ENCODE measurements at regions not wholly inside any gene's neighbourhood (a gene's known extent, or its start where the extent isn't known, plus 50 kb on each side); places are given as distances from the start of the nearest gene placed in this dataset.

DNA sequence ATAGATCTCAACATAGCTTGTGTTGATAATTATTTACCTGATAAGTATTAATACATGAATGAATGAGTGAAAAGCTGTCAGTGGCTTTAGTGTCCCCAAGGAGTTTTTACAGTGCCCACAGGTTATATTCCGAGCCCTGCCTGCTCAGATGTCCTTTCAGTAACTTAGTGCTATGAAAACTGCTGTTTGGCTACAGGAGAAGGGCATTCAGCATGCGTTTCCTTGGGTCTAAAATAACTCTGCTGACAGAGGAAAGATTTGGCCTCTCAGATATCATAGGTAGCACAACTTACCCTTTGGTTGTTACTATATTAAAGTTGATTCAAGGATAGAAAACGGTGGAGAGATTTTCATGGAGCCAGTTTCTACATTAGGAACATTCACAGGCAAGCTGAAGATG lies 241.0 kb downstream of the ETAA1 start:
- TF ChIP-seq, protein P1, sequence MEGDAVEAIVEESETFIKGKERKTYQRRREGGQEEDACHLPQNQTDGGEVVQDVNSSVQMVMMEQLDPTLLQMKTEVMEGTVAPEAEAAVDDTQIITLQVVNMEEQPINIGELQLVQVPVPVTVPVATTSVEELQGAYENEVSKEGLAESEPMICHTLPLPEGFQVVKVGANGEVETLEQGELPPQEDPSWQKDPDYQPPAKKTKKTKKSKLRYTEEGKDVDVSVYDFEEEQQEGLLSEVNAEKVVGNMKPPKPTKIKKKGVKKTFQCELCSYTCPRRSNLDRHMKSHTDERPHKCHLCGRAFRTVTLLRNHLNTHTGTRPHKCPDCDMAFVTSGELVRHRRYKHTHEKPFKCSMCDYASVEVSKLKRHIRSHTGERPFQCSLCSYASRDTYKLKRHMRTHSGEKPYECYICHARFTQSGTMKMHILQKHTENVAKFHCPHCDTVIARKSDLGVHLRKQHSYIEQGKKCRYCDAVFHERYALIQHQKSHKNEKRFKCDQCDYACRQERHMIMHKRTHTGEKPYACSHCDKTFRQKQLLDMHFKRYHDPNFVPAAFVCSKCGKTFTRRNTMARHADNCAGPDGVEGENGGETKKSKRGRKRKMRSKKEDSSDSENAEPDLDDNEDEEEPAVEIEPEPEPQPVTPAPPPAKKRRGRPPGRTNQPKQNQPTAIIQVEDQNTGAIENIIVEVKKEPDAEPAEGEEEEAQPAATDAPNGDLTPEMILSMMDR (IDR thresholded peaks at IDR 0.05; ENCODE audit: low read length, missing control alignments) = no peak
- no peak overlapping the region for H3K4me3 ChIP-seq (replicated peaks; ENCODE audit: low read depth, low read length)
- no peak for DNase-seq (ENCODE audit: low read depth)

GRCh38 chr2:67641312-67642045 lies 244.3 kb downstream of the ETAA1 start:
- DNase-seq (ENCODE audit: low read depth) = no peak
- TF ChIP-seq, protein P1 (IDR thresholded peaks at IDR 0.05; ENCODE audit: low read length, missing control alignments) = no peak
- H3K4me3 ChIP-seq (replicated peaks; ENCODE audit: low read depth, low read length) = no peak overlapping the region

GRCh38 chr2:67642046-67642382 lies 244.9 kb downstream of the ETAA1 start:
- TF ChIP-seq, protein P1 (IDR thresholded peaks at IDR 0.05; ENCODE audit: low read length, missing control alignments) = no peak
- H3K4me3 ChIP-seq (replicated peaks; ENCODE audit: low read depth, low read length) = no peak overlapping the region
- DNase-seq (ENCODE audit: low read depth) = no peak

GRCh38 chr2:67642961-67643360 lies 245.8 kb downstream of the ETAA1 start:
- TF ChIP-seq, protein P1 (IDR thresholded peaks at IDR 0.05; ENCODE audit: low read length, missing control alignments) = no peak
- no peak overlapping the region for H3K4me3 ChIP-seq (replicated peaks; ENCODE audit: low read depth, low read length)
- DNase-seq (ENCODE audit: low read depth) = no peak

DNA sequence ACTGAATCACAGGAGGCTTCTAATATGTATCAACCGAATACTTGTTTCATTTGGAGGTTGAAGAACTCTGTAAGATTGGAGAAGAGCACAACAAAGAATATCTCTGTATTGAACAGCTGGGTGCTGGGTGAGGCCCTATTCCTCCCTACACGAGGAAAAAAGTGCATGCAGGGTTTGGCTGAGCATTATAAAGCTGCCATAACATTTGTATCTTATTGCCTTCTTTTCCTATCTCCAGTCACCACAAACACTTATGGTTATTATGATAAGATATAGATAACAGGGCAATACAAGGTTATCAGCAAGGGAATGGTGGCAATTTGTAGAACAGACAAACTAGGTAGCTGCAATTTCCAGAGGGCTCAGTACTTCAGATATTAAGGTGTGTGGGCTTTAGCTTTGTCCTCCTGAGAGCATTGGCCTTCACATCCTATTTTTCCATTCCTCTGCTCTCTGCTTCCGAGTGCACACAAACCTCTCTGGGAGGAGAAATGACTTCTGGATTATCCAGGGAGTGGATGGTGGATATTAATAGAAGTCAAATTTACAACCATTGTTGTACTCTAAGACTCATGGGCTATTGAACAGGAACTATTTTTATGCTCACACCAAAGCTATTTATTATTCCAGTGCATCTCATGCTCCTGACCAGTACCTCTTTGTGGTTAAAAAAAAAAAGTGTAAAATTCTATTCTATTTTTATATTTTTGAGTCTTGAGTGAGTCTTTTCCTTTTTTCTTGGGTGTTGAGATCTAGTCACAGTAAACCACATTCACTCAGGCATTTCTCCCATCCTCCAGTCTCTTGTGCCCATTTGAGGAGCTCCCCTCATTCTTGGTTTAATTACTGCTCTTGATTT lies 248.4 kb downstream of the ETAA1 start:
- H3K4me3 ChIP-seq (replicated peaks; ENCODE audit: low read depth, low read length) = no peak overlapping the region
- TF ChIP-seq, protein P1 (IDR thresholded peaks at IDR 0.05; ENCODE audit: low read length, missing control alignments) = no peak
- no peak for DNase-seq (ENCODE audit: low read depth)

GRCh38 chr2:67646714-67647333 lies 249.7 kb downstream of the ETAA1 start:
- H3K4me3 ChIP-seq (replicated peaks; ENCODE audit: low read depth, low read length) = no peak overlapping the region
- no peak for DNase-seq (ENCODE audit: low read depth)
- TF ChIP-seq, protein P1 (IDR thresholded peaks at IDR 0.05; ENCODE audit: low read length, missing control alignments) = no peak
